GM12891 (cell line): ENCODE measurements at regions not wholly inside any gene's neighbourhood (a gene's known extent, or its start where the extent isn't known, plus 50 kb on each side); places are given as distances from the start of the nearest gene placed in this dataset.

Experiments used
- PAX5 ChIP-seq: IDR thresholded peaks from 2 replicates; pipeline ENCODE4 v1.6.1; 2011; ENCODE audit warnings: low read length, moderate library complexity, mild to moderate bottlenecking; ENCODE audit not compliant: insufficient read depth, severe bottlenecking
- POLR2A ChIP-seq: IDR thresholded peaks from 2 replicates; pipeline ENCODE4 v1.6.1; 2011; ENCODE audit warnings: low read depth, low read length, control low read depth
- POLR2AphosphoS5 ChIP-seq: IDR thresholded peaks from 2 replicates; pipeline ENCODE4 v1.6.1; 2011; ENCODE audit warnings: low read depth, low read length, control low read depth
- POU2F2 ChIP-seq: IDR thresholded peaks from 2 replicates; pipeline ENCODE4 v1.6.1; 2011; ENCODE audit warnings: low read depth, mild to moderate bottlenecking, control low read depth, low read length, moderate library complexity
- SPI1 ChIP-seq: IDR thresholded peaks from 2 replicates; pipeline ENCODE4 v1.6.1; 2011; ENCODE audit warnings: low read depth, low read length, control low read depth
- TAF1 ChIP-seq: IDR thresholded peaks from 2 replicates; pipeline ENCODE4 v1.6.1; 2011; ENCODE audit warnings: low read depth, low read length, control low read depth

- TF ChIP-seq POLR2A (no peak), POU2F2 (no peak), POLR2AphosphoS5 (no peak), TAF1 (no peak), PAX5 (no peak), SPI1 (no peak)
These were observed 513.2 kb upstream of the MARCKS start for GRCh38 chr6:113343940-113344339.
